Caco-2 (cell line): ENCODE measurements at regions not wholly inside any gene's neighbourhood (a gene's known extent, or its start where the extent isn't known, plus 50 kb on each side); places are given as distances from the start of the nearest gene placed in this dataset.

Experiments used
- BruUV-seq: library from RNA; stranded (reverse); fragments of 400-500 nt; replicated peaks from 2 replicates; lab custom pipeline; 2021; lab: Mats Ljungman, UMichigan
- CTCF ChIA-PET: fragments of 300-600 bp; sonication (Branson Sonifier 250); formaldehyde crosslinking; loops from one replicate; lab custom pipeline; 2022; ENCODE audit warnings: antibody characterized with exemption; lab: Charles Lee
- POLR2A ChIA-PET: fragments of 300-600 bp; sonication (Branson Sonifier 250); formaldehyde crosslinking; loops from one replicate; lab custom pipeline; 2022; ENCODE audit warnings: antibody characterized with exemption; lab: Charles Lee
- DNase-seq, 2 experiments: peaks; one replicate each; pipeline versions ENCODE4 v3.0.0 to v3.0.0-alpha.2; 2020 to 2022
- H3K27me3 ChIP-seq: replicated peaks from 2 replicates; pipeline ENCODE4 v1.6.0; 2011; ENCODE audit warnings: low read length; ENCODE audit not compliant: control insufficient read depth, insufficient read depth
- H3K36me3 ChIP-seq: 2 replicates; pipeline ENCODE4 v1.5.1; 2011; ENCODE audit warnings: low read length; ENCODE audit not compliant: control insufficient read depth, insufficient read depth
- H3K4me1 ChIP-seq: fragments of 250-450 bp; sonication (Bioruptor Pico); 2 replicates; pipeline ENCODE4 v1.5.1; 2020; ENCODE audit warnings: mild to moderate bottlenecking
- H3K4me3 ChIP-seq: 2 replicates; pipeline ENCODE4 v1.5.1; 2011; ENCODE audit warnings: low read depth, mild to moderate bottlenecking, control low read depth, low read length
- H3K9me3 ChIP-seq: fragments of 250-450 bp; sonication (Bioruptor Pico); 2 replicates; pipeline ENCODE4 v1.5.1; 2020; ENCODE audit warnings: mild to moderate bottlenecking, moderate library complexity
- H3K27ac Mint-ChIP-seq: one replicate; pipeline ENCODE4 v1.8.0; 2022; ENCODE audit warnings: mixed read lengths; ENCODE audit not compliant: unreplicated experiment
- H3K27me3 Mint-ChIP-seq: one replicate; pipeline ENCODE4 v1.8.0; 2022; ENCODE audit warnings: mixed read lengths; ENCODE audit not compliant: insufficient read depth, unreplicated experiment
- H3K36me3 Mint-ChIP-seq: one replicate; pipeline ENCODE4 v1.8.0; 2022; ENCODE audit warnings: mild to moderate bottlenecking, mixed read lengths; ENCODE audit not compliant: insufficient read depth, unreplicated experiment
- H3K4me1 Mint-ChIP-seq: one replicate; pipeline ENCODE4 v1.8.0; 2022; ENCODE audit warnings: low read depth, mixed read lengths; ENCODE audit not compliant: unreplicated experiment
- H3K4me3 Mint-ChIP-seq: one replicate; pipeline ENCODE4 v1.8.0; 2022; ENCODE audit warnings: mild to moderate bottlenecking, moderate library complexity, mixed read lengths; ENCODE audit not compliant: unreplicated experiment
- H3K9me3 Mint-ChIP-seq: one replicate; pipeline ENCODE4 v1.8.0; 2022; ENCODE audit warnings: mixed read lengths; ENCODE audit not compliant: unreplicated experiment
- intact Hi-C: fragments of 100-400 bp; cut with micrococcal nuclease; formaldehyde crosslinking; loops from one replicate; pipeline ENCODE4 v1.10.0; 2022; ENCODE audit not compliant: unreplicated experiment
- TF ChIP-seq, protein P1 (sequence below), 2 experiments: fragments of 200-600 bp in 1 of 2; IDR thresholded peaks; 1 replicate in 1 of 2; 2 replicates in 1 of 2; pipeline versions ENCODE4 v1.5.1 to v1.8.0; 2011 to 2022; ENCODE audit warnings: antibody characterized with exemption in 1 of 2, control low read depth in 1 of 2, inconsistent platforms in 1 of 2, low read depth in 1 of 2, low read length in 1 of 2, mild to moderate bottlenecking in 1 of 2, moderate library complexity in 1 of 2; ENCODE audit not compliant: insufficient read depth in 1 of 2, severe bottlenecking in 1 of 2, unreplicated experiment in 1 of 2

DNA sequence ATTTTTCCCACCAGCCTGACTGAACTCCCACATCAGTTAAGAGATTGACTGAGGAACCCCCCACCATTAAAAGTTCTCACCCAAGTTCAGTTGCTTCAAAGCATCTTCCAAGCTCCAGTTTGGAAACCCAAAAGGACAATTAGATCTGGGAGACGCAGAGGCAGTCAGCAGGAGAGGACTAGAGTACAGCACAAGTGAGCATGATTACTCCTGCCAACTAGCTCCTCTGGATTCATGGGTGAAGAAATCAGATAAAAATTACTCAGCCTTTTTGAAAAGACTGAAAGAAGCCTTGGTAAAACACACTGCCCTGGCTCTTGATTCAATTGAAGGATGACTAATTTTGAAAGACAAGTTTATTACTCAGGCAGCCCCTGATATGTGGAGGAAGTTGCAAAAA is 297.5 kb downstream of the ADAM29 start:
- no peak overlapping the region for H3K4me3 ChIP-seq
- no peaks in the 10 kb centered on the region for H3K36me3 Mint-ChIP-seq
- H3K4me3 Mint-ChIP-seq = no peak overlapping the region
- H3K27me3 Mint-ChIP-seq = no peaks in the 10 kb centered on the region
- no TSS peak for BruUV-seq
- TF ChIP-seq, protein P1, sequence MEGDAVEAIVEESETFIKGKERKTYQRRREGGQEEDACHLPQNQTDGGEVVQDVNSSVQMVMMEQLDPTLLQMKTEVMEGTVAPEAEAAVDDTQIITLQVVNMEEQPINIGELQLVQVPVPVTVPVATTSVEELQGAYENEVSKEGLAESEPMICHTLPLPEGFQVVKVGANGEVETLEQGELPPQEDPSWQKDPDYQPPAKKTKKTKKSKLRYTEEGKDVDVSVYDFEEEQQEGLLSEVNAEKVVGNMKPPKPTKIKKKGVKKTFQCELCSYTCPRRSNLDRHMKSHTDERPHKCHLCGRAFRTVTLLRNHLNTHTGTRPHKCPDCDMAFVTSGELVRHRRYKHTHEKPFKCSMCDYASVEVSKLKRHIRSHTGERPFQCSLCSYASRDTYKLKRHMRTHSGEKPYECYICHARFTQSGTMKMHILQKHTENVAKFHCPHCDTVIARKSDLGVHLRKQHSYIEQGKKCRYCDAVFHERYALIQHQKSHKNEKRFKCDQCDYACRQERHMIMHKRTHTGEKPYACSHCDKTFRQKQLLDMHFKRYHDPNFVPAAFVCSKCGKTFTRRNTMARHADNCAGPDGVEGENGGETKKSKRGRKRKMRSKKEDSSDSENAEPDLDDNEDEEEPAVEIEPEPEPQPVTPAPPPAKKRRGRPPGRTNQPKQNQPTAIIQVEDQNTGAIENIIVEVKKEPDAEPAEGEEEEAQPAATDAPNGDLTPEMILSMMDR (IDR thresholded peaks at IDR 0.05; ENCODE audit: insufficient read depth in 1 of 2, low read depth in 1 of 2, low read length in 1 of 2, severe bottlenecking in 1 of 2, unreplicated experiment in 1 of 2) = no peak
- CTCF ChIA-PET = no interaction called here
- no peak overlapping the region for H3K27ac Mint-ChIP-seq
- H3K9me3 ChIP-seq = peaks cover 6% of the 10 kb centered on the region; the same call in 1 of the 2 replicates
- no peaks in the 10 kb centered on the region for H3K4me1 Mint-ChIP-seq
- no peaks in the 10 kb centered on the region for H3K27me3 ChIP-seq
- POLR2A ChIA-PET = no interaction called here
- peaks cover 5% of the 10 kb centered on the region; the same call in 1 of the 2 replicates for H3K4me1 ChIP-seq
- H3K36me3 ChIP-seq = no peaks in the 10 kb centered on the region
- peaks cover 22% of the 10 kb centered on the region for H3K9me3 Mint-ChIP-seq
- intact Hi-C loops = no loop called here
- no peak for DNase-seq

DNA sequence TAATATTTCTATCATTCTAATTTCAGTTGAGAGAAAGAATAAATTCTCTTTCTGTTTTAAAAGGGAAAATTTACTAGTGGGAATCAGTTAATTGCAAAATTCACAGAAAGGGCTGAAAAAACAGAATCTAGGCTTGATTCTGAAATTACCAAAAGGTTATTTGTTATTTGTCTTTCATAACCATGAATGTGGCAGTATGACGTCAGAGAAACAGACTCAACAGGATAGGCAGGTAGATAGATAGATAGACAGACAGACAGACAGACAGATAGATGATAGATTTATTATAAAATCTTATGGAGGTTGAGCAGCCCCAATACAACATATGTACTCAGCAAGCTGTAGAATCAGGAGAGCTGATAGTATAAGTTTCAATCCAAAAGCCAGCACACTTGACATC is 311.0 kb downstream of the ADAM29 start:
- H3K27ac Mint-ChIP-seq = no peak overlapping the region
- ChIA-PET CTCF (no interaction called here), POLR2A (no interaction called here)
- Histone ChIP-seq H3K4me1 (no peaks in the 10 kb centered on the region), H3K9me3 (no peaks in the 10 kb centered on the region), H3K4me3 (no peak overlapping the region), H3K36me3 (no peaks in the 10 kb centered on the region), H3K27me3 (no peaks in the 10 kb centered on the region)
- no peaks in the 10 kb centered on the region for H3K9me3 Mint-ChIP-seq
- H3K27me3 Mint-ChIP-seq = no peaks in the 10 kb centered on the region
- TF ChIP-seq, protein P1 (IDR thresholded peaks at IDR 0.05; ENCODE audit: insufficient read depth in 1 of 2, low read depth in 1 of 2, low read length in 1 of 2, severe bottlenecking in 1 of 2, unreplicated experiment in 1 of 2) = no peak
- no peak for DNase-seq
- H3K4me1 Mint-ChIP-seq = no peaks in the 10 kb centered on the region
- H3K36me3 Mint-ChIP-seq = no peaks in the 10 kb centered on the region
- H3K4me3 Mint-ChIP-seq = no peak overlapping the region
- no TSS peak for BruUV-seq
- intact Hi-C loops = no loop called here

DNA sequence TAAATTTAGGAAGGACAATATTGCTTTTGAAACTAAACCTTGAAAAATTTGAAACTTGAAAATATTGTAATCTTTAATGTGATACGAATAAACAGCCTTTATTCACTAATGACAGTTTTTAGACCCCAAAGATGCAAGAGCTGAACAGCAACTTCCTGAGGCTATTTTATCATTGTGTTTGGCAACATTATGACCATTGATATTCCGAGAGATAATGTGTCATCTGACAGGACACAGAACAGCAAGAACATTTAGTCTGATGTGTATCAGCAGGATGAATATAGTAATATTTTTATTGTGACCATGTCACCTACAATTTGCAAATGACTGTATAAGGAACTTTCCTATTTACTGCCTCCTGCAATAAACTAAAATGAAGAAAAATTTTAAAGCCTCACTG is 316.0 kb downstream of the ADAM29 start:
- no peaks in the 10 kb centered on the region for H3K36me3 Mint-ChIP-seq
- TF ChIP-seq, protein P1 (IDR thresholded peaks at IDR 0.05; ENCODE audit: insufficient read depth in 1 of 2, low read depth in 1 of 2, low read length in 1 of 2, severe bottlenecking in 1 of 2, unreplicated experiment in 1 of 2) = no peak
- no TSS peak for BruUV-seq
- no peaks in the 10 kb centered on the region for H3K9me3 Mint-ChIP-seq
- Histone ChIP-seq H3K4me1 (no peaks in the 10 kb centered on the region), H3K4me3 (no peak overlapping the region), H3K9me3 (no peaks in the 10 kb centered on the region), H3K36me3 (no peaks in the 10 kb centered on the region), H3K27me3 (no peaks in the 10 kb centered on the region)
- no peak overlapping the region for H3K27ac Mint-ChIP-seq
- no peak for DNase-seq
- POLR2A ChIA-PET = no interaction called here
- intact Hi-C loops = no loop called here
- no peaks in the 10 kb centered on the region for H3K27me3 Mint-ChIP-seq
- H3K4me1 Mint-ChIP-seq = no peaks in the 10 kb centered on the region
- no peak overlapping the region for H3K4me3 Mint-ChIP-seq
- CTCF ChIA-PET = no interaction called here
